ENCODE measurements at regions not wholly inside any gene's neighbourhood (a gene's known extent, or its start where the extent isn't known, plus 50 kb on each side); places are given as distances from the start of the nearest gene placed in this dataset.

GRCh38 chr5:34539183-34539582 lies 116.9 kb upstream of the RAI14 start:
- no peaks in the 10 kb centered on the region for H3K36me3 ChIP-seq (ENCODE audit: control insufficient read depth in 1 of 2, insufficient read depth in 2 of 2, low read length in 2 of 2)
- H3K9me3 ChIP-seq (ENCODE audit: control insufficient read depth in 1 of 2, low read length in 2 of 2), result peaks cover 0 to 4% of the 10 kb centered on the region in 2 donors
- no peak overlapping the region for H3K4me3 ChIP-seq (ENCODE audit: low read depth in 1 of 2, low read length in 2 of 2)
- no peak overlapping the region for H3K27ac ChIP-seq (ENCODE audit: low read length)
- peaks cover 0 to 6% of the 10 kb centered on the region in 2 donors for H3K4me1 ChIP-seq (ENCODE audit: control insufficient read depth in 1 of 2, insufficient read depth in 2 of 2, low read length in 2 of 2)
- H3K27me3 ChIP-seq (ENCODE audit: low read depth, low read length), result no peaks in the 10 kb centered on the region

GRCh38 chr5:34541067-34541466 lies 115.1 kb upstream of the RAI14 start:
- peaks cover 0 to 11% of the 10 kb centered on the region in 2 donors for H3K9me3 ChIP-seq (ENCODE audit: control insufficient read depth in 1 of 2, low read length in 2 of 2)
- no peaks in the 10 kb centered on the region for H3K4me1 ChIP-seq (ENCODE audit: control insufficient read depth in 1 of 2, insufficient read depth in 2 of 2, low read length in 2 of 2)
- no peak overlapping the region for H3K27ac ChIP-seq (ENCODE audit: low read length)
- H3K27me3 ChIP-seq (ENCODE audit: low read depth, low read length), result no peaks in the 10 kb centered on the region
- no peak overlapping the region for H3K4me3 ChIP-seq (ENCODE audit: low read depth in 1 of 2, low read length in 2 of 2)
- H3K36me3 ChIP-seq (ENCODE audit: control insufficient read depth in 1 of 2, insufficient read depth in 2 of 2, low read length in 2 of 2), result no peaks in the 10 kb centered on the region

GRCh38 chr5:34542818-34543217 lies 113.3 kb upstream of the RAI14 start:
- Histone ChIP-seq H3K27me3 (ENCODE audit: low read depth, low read length) (no peaks in the 10 kb centered on the region), H3K9me3 (ENCODE audit: control insufficient read depth in 1 of 2, low read length in 2 of 2) (peaks cover 0 to 11% of the 10 kb centered on the region in 2 donors), H3K36me3 (ENCODE audit: control insufficient read depth in 1 of 2, insufficient read depth in 2 of 2, low read length in 2 of 2) (no peaks in the 10 kb centered on the region), H3K4me3 (ENCODE audit: low read depth in 1 of 2, low read length in 2 of 2) (no peak overlapping the region), H3K4me1 (ENCODE audit: control insufficient read depth in 1 of 2, insufficient read depth in 2 of 2, low read length in 2 of 2) (no peaks in the 10 kb centered on the region), H3K27ac (ENCODE audit: low read length) (no peak overlapping the region)

- H3K9me3 ChIP-seq (ENCODE audit: control insufficient read depth in 1 of 2, low read length in 2 of 2), result peaks cover 0 to 11% of the 10 kb centered on the region in 2 donors
- no peaks in the 10 kb centered on the region for H3K36me3 ChIP-seq (ENCODE audit: control insufficient read depth in 1 of 2, insufficient read depth in 2 of 2, low read length in 2 of 2)
- no peaks in the 10 kb centered on the region for H3K4me1 ChIP-seq (ENCODE audit: control insufficient read depth in 1 of 2, insufficient read depth in 2 of 2, low read length in 2 of 2)
- H3K27ac ChIP-seq (ENCODE audit: low read length), result no peak overlapping the region
- H3K27me3 ChIP-seq (ENCODE audit: low read depth, low read length), result no peaks in the 10 kb centered on the region
- no peak overlapping the region for H3K4me3 ChIP-seq (ENCODE audit: low read depth in 1 of 2, low read length in 2 of 2)
These were observed 112.4 kb upstream of the RAI14 start for GRCh38 chr5:34543687-34544086.

GRCh38 chr5:34544403-34544802 lies 111.7 kb upstream of the RAI14 start:
- H3K9me3 ChIP-seq (ENCODE audit: control insufficient read depth in 1 of 2, low read length in 2 of 2), result peaks cover 0 to 11% of the 10 kb centered on the region in 2 donors
- H3K4me3 ChIP-seq (ENCODE audit: low read depth in 1 of 2, low read length in 2 of 2), result no peak overlapping the region
- H3K4me1 ChIP-seq (ENCODE audit: control insufficient read depth in 1 of 2, insufficient read depth in 2 of 2, low read length in 2 of 2), result no peaks in the 10 kb centered on the region
- no peaks in the 10 kb centered on the region for H3K36me3 ChIP-seq (ENCODE audit: control insufficient read depth in 1 of 2, insufficient read depth in 2 of 2, low read length in 2 of 2)
- H3K27ac ChIP-seq (ENCODE audit: low read length), result no peak overlapping the region
- no peaks in the 10 kb centered on the region for H3K27me3 ChIP-seq (ENCODE audit: low read depth, low read length)

GRCh38 chr5:34545164-34545563 lies 111.0 kb upstream of the RAI14 start:
- no peaks in the 10 kb centered on the region for H3K4me1 ChIP-seq (ENCODE audit: control insufficient read depth in 1 of 2, insufficient read depth in 2 of 2, low read length in 2 of 2)
- H3K9me3 ChIP-seq (ENCODE audit: control insufficient read depth in 1 of 2, low read length in 2 of 2), result peaks cover 0 to 11% of the 10 kb centered on the region in 2 donors
- no peak overlapping the region for H3K4me3 ChIP-seq (ENCODE audit: low read depth in 1 of 2, low read length in 2 of 2)
- H3K27ac ChIP-seq (ENCODE audit: low read length), result no peak overlapping the region
- no peaks in the 10 kb centered on the region for H3K36me3 ChIP-seq (ENCODE audit: control insufficient read depth in 1 of 2, insufficient read depth in 2 of 2, low read length in 2 of 2)
- no peaks in the 10 kb centered on the region for H3K27me3 ChIP-seq (ENCODE audit: low read depth, low read length)

- H3K9me3 ChIP-seq (ENCODE audit: control insufficient read depth in 1 of 2, low read length in 2 of 2), result peaks cover 0 to 11% of the 10 kb centered on the region in 2 donors
- H3K36me3 ChIP-seq (ENCODE audit: control insufficient read depth in 1 of 2, insufficient read depth in 2 of 2, low read length in 2 of 2), result no peaks in the 10 kb centered on the region
- H3K4me1 ChIP-seq (ENCODE audit: control insufficient read depth in 1 of 2, insufficient read depth in 2 of 2, low read length in 2 of 2), result no peaks in the 10 kb centered on the region
- H3K4me3 ChIP-seq (ENCODE audit: low read depth in 1 of 2, low read length in 2 of 2), result no peak overlapping the region
- H3K27me3 ChIP-seq (ENCODE audit: low read depth, low read length), result no peaks in the 10 kb centered on the region
- H3K27ac ChIP-seq (ENCODE audit: low read length), result no peak overlapping the region
These were observed 110.5 kb upstream of the RAI14 start for GRCh38 chr5:34545626-34546025.

- Histone ChIP-seq H3K27me3 (ENCODE audit: low read depth, low read length) (no peaks in the 10 kb centered on the region), H3K4me1 (ENCODE audit: control insufficient read depth in 1 of 2, insufficient read depth in 2 of 2, low read length in 2 of 2) (no peaks in the 10 kb centered on the region), H3K9me3 (ENCODE audit: control insufficient read depth in 1 of 2, low read length in 2 of 2) (peaks cover 0 to 11% of the 10 kb centered on the region in 2 donors), H3K4me3 (ENCODE audit: low read depth in 1 of 2, low read length in 2 of 2) (no peak overlapping the region), H3K36me3 (ENCODE audit: control insufficient read depth in 1 of 2, insufficient read depth in 2 of 2, low read length in 2 of 2) (no peaks in the 10 kb centered on the region), H3K27ac (ENCODE audit: low read length) (no peak overlapping the region)
These were observed 108.6 kb upstream of the RAI14 start for GRCh38 chr5:34547300-34548085.

GRCh38 chr5:34548086-34548403 lies 108.1 kb upstream of the RAI14 start:
- Histone ChIP-seq H3K9me3 (ENCODE audit: control insufficient read depth in 1 of 2, low read length in 2 of 2) (peaks cover 0 to 11% of the 10 kb centered on the region in 2 donors), H3K4me3 (ENCODE audit: low read depth in 1 of 2, low read length in 2 of 2) (no peak overlapping the region), H3K4me1 (ENCODE audit: control insufficient read depth in 1 of 2, insufficient read depth in 2 of 2, low read length in 2 of 2) (no peaks in the 10 kb centered on the region), H3K27ac (ENCODE audit: low read length) (no peak overlapping the region), H3K27me3 (ENCODE audit: low read depth, low read length) (no peaks in the 10 kb centered on the region), H3K36me3 (ENCODE audit: control insufficient read depth in 1 of 2, insufficient read depth in 2 of 2, low read length in 2 of 2) (no peaks in the 10 kb centered on the region)

- Histone ChIP-seq H3K36me3 (ENCODE audit: control insufficient read depth in 1 of 2, insufficient read depth in 2 of 2, low read length in 2 of 2) (no peaks in the 10 kb centered on the region), H3K9me3 (ENCODE audit: control insufficient read depth in 1 of 2, low read length in 2 of 2) (no peaks in the 10 kb centered on the region), H3K27me3 (ENCODE audit: low read depth, low read length) (no peaks in the 10 kb centered on the region), H3K27ac (ENCODE audit: low read length) (no peak overlapping the region), H3K4me3 (ENCODE audit: low read depth in 1 of 2, low read length in 2 of 2) (no peak overlapping the region), H3K4me1 (ENCODE audit: control insufficient read depth in 1 of 2, insufficient read depth in 2 of 2, low read length in 2 of 2) (no peaks in the 10 kb centered on the region)
These were observed 105.9 kb upstream of the RAI14 start for GRCh38 chr5:34550247-34550646.

- H3K36me3 ChIP-seq (ENCODE audit: control insufficient read depth in 1 of 2, insufficient read depth in 2 of 2, low read length in 2 of 2), result no peaks in the 10 kb centered on the region
- H3K9me3 ChIP-seq (ENCODE audit: control insufficient read depth in 1 of 2, low read length in 2 of 2), result no peaks in the 10 kb centered on the region
- H3K27ac ChIP-seq (ENCODE audit: low read length), result no peak overlapping the region
- H3K4me1 ChIP-seq (ENCODE audit: control insufficient read depth in 1 of 2, insufficient read depth in 2 of 2, low read length in 2 of 2), result no peaks in the 10 kb centered on the region
- no peaks in the 10 kb centered on the region for H3K27me3 ChIP-seq (ENCODE audit: low read depth, low read length)
- no peak overlapping the region for H3K4me3 ChIP-seq (ENCODE audit: low read depth in 1 of 2, low read length in 2 of 2)
These were observed 105.2 kb upstream of the RAI14 start for GRCh38 chr5:34550964-34551363.

- Histone ChIP-seq H3K36me3 (ENCODE audit: control insufficient read depth in 1 of 2, insufficient read depth in 2 of 2, low read length in 2 of 2) (no peaks in the 10 kb centered on the region), H3K27me3 (ENCODE audit: low read depth, low read length) (no peaks in the 10 kb centered on the region), H3K9me3 (ENCODE audit: control insufficient read depth in 1 of 2, low read length in 2 of 2) (no peaks in the 10 kb centered on the region), H3K4me3 (ENCODE audit: low read depth in 1 of 2, low read length in 2 of 2) (no peak overlapping the region), H3K4me1 (ENCODE audit: control insufficient read depth in 1 of 2, insufficient read depth in 2 of 2, low read length in 2 of 2) (no peaks in the 10 kb centered on the region), H3K27ac (ENCODE audit: low read length) (no peak overlapping the region)
These were observed 104.2 kb upstream of the RAI14 start for GRCh38 chr5:34551911-34552433.
